NCI-H2107 treated with DMSO at 0.1 percent for 48 hours (cell line): ENCODE measurements at regions not wholly inside any gene's neighbourhood (a gene's known extent, or its start where the extent isn't known, plus 50 kb on each side); places are given as distances from the start of the nearest gene placed in this dataset.
"Not testable (repeated sequence)": the region's sequence is repeated elsewhere in the genome, so short reads cannot be mapped to it uniquely, and the experiment has no call there.

Experiments
- DNase-seq: peaks from one replicate; lab custom pipeline; 2025; ENCODE audit not compliant: unreplicated experiment; lab: John Stamatoyannopoulos, UW

GRCh38 chr6:141403103-141403502 lies 729.6 kb upstream of the GJE1 start:
- no peak for DNase-seq

GRCh38 chr6:141402489-141402888 lies 730.2 kb upstream of the GJE1 start:
- no peak for DNase-seq

- DNase-seq: no peak
Observed at GRCh38 chr6:141401851-141402250, 730.9 kb upstream of the GJE1 start.

GRCh38 chr6:141401168-141401567 lies 731.6 kb upstream of the GJE1 start:
- DNase-seq: no peak

- no peak for DNase-seq
Observed at GRCh38 chr6:141398949-141399348, 733.8 kb upstream of the GJE1 start.

- no peak for DNase-seq
Observed at GRCh38 chr6:141395443-141396008, 737.2 kb upstream of the GJE1 start.

GRCh38 chr6:141394565-141395051 lies 738.1 kb upstream of the GJE1 start:
- no peak for DNase-seq

- no peak for DNase-seq
Observed at GRCh38 chr6:141394125-141394536, 738.6 kb upstream of the GJE1 start.

- no peak for DNase-seq
Observed at GRCh38 chr6:141393405-141394124, 739.2 kb upstream of the GJE1 start.

GRCh38 chr6:141391135-141391534 lies 741.6 kb upstream of the GJE1 start:
- not testable (repeated sequence) for DNase-seq

GRCh38 chr6:141388666-141389065 lies 744.1 kb upstream of the GJE1 start:
- no peak for DNase-seq

- no peak for DNase-seq
Observed at GRCh38 chr6:141370438-141370837, 762.3 kb upstream of the GJE1 start.

GRCh38 chr6:141366796-141367195 lies 765.9 kb upstream of the GJE1 start:
- DNase-seq: not testable (repeated sequence)

- no peak for DNase-seq
Observed at GRCh38 chr6:141364694-141365093, 768.0 kb upstream of the GJE1 start.

- DNase-seq: no peak
Observed at GRCh38 chr6:141364232-141364631, 768.5 kb upstream of the GJE1 start.

GRCh38 chr6:141361559-141361958 lies 771.2 kb upstream of the GJE1 start:
- no peak for DNase-seq

- DNase-seq: no peak
Observed at GRCh38 chr6:141359953-141360352, 772.8 kb upstream of the GJE1 start.

- no peak for DNase-seq
Observed at GRCh38 chr6:141354191-141354955, 778.4 kb upstream of the GJE1 start.

GRCh38 chr6:141351721-141352120 lies 781.0 kb upstream of the GJE1 start:
- no peak for DNase-seq

- DNase-seq: no peak
Observed at GRCh38 chr6:141349710-141350109, 783.0 kb upstream of the GJE1 start.

GRCh38 chr6:141347906-141348492 lies 784.7 kb upstream of the GJE1 start:
- DNase-seq: no peak

GRCh38 chr6:141347086-141347485 lies 785.6 kb upstream of the GJE1 start:
- DNase-seq: no peak
